ENCODE measurements at regions not wholly inside any gene's neighbourhood (a gene's known extent, or its start where the extent isn't known, plus 50 kb on each side); places are given as distances from the start of the nearest gene placed in this dataset.
"Not testable (repeated sequence)": the region's sequence is repeated elsewhere in the genome, so short reads cannot be mapped to it uniquely, and the experiment has no call there.

- peak; percentile 77 for DNase-seq
Observed at GRCh38 chr15:81056304-81056703, 55.6 kb downstream of the TLNRD1 start.

DNA sequence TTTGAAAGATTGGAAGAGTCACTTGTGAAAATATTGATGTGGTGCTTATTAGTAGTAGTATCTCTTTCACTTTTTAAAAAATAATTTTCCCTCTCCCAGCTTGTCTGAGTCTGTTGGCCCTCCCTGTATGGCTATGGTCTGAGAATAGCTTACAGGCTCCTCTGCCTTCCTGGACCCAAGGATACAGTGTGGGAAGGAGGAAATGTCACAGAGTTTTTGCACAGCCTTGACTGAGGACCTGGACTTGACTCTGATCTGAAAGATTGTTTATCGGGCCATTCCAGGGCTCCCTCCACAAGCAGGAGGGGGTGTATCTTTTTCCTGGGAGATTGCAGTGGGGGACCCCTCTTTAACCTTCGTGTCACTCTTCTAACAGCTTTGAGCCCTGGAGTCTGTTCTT, 59.7 kb downstream of the TLNRD1 start:
- no peak for DNase-seq

- DNase-seq, result no peak
Observed at GRCh38 chr15:81060907-81061306, 60.2 kb downstream of the TLNRD1 start.

GRCh38 chr15:81061490-81062253, 60.9 kb downstream of the TLNRD1 start:
- DNase-seq, result no peak

DNA sequence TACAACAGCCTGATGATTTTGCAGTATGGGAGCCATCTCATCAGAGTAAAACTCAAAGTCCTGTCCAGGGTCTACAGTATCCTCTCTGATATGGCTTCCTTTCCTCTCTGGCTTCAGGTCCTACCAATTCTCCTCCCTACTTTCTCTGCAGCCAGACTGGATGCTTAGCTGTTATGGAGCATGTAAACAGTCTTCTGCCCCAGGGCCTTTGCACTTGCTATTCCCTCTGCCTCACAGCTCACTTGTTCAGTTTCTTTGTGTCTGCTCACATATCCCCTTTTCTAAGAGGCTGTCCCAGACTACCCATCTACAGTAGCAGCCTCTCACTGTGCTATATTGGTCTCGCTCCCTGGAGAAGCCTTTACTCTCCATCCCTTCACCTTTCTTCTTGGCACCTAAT, 62.2 kb downstream of the TLNRD1 start:
- no peak for DNase-seq

DNA sequence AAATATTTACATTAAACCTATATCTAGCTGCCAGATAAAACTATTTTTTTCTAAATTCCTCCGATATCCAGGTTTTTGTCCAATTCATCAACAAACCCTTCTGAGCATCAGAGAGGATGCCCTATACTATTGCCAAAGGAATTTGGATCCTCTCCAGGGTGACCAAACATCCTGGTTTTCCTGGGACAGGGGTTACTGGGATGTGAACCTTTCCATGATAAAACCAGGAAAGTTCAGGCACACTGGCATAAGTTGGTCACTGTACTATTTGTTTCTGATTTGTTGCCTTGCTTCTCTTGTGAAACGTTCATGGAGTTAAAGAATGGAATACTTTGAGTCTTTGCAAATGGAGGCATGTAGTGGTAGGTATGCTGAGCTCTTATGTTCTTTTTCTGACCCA, 63.5 kb downstream of the TLNRD1 start:
- DNase-seq, result no peak

DNA sequence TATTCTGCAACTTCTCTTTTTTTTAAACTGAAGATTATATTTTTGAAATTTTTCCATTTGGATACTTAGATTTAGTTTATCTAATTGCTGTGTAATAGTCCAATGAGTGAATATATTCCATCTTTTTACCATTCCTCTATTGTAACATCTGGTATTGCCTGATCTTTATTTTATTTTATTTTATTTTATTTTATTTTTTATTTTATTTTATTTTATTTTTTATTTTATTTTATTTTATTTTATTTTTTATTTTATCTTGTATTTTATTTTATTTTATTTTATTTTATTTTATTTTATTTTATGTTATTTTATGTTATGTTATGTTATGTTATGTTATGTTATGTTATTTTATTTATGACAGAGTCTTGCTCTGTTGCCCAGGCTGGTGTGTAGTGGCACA, 66.5 kb upstream of the CFAP161 start:
- not testable (repeated sequence) for DNase-seq

GRCh38 chr15:81068516-81068915, 65.6 kb upstream of the CFAP161 start:
- DNase-seq, result no peak

DNA sequence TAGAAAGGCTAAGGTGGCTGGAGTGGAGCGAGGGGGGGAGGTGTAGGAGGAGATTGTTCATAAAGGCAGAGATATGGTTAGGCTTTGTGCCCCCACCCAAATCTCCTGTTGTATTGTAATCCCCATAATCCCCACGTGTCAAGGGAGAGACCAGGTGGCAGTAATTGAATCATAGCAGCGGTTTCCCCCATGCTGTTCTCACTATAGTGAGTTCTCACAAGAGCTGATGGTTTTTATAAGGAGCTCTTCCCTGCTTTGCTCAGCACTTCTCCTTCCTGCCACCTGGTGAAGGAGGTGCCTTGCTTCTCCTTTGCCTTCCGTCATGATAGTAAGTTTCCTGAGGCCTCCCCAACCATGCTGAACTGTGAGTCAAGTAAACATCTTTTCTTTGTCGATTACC, 64.7 kb upstream of the CFAP161 start:
- no peak for DNase-seq

- DNase-seq, result no peak
Observed at GRCh38 chr15:81069909-81070308, 64.2 kb upstream of the CFAP161 start.

DNA sequence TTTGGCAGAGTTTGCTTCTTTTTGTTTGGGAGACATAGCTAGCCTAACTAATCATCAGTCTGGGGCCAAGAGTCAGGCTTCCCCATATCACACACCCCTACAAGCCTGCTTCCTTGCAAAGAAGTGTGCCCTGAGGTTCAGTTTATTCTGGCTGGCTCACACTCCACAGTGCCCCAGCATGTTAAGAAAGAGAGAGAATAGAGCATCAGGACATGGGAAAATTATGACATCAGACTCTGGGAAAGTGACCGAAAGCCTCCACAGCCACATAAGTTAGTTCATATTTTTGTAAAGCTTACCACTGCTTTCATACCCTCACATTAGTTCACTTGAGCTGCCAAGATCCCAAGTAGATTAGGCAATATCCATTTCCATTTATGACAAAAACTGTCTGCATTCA, 63.0 kb upstream of the CFAP161 start:
- DNase-seq, result no peak

- DNase-seq, result no peak
Observed at GRCh38 chr15:81071705-81072104, 62.4 kb upstream of the CFAP161 start.

DNA sequence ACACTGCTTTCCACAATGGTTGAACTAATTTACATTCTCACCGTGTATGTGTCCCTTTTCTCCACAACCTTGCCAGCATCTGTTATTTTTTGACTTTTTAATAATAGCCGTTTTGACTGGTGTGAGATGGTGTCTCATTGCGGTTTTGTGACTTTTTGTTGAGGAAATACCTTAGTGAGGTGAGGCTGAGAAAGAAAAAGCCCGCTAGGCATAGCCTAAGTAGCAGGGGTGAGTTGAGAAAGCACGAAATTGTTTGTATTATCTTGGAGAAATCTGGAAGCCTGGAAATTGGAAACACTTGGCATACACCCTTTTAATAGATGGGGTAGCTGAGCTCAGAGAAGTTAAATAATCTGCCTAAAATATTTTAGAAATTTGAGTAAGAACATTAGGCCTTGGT, 61.5 kb upstream of the CFAP161 start:
- no peak for DNase-seq

DNA sequence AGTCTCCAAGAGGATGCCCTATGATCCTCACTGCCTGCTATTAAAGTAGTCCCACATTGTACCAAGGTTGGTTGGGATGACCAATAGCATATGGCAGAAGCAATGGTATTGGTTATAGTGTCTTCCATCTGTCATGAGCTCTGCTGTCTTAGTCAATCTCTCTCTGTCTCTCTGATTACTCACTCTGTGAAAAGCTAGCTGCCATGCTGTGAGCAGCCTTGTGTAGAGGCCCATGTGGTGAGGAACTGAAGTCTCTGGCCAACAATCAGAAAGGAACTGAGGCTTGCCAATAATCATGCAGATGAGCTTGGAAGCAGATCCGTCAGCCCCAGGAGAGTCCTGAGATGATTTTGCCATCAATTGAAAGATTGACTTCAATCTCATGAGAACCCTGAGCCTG, 60.3 kb upstream of the CFAP161 start:
- DNase-seq, result no peak

- DNase-seq, result no peak
Observed at GRCh38 chr15:81074773-81075172, 59.3 kb upstream of the CFAP161 start.

DNA sequence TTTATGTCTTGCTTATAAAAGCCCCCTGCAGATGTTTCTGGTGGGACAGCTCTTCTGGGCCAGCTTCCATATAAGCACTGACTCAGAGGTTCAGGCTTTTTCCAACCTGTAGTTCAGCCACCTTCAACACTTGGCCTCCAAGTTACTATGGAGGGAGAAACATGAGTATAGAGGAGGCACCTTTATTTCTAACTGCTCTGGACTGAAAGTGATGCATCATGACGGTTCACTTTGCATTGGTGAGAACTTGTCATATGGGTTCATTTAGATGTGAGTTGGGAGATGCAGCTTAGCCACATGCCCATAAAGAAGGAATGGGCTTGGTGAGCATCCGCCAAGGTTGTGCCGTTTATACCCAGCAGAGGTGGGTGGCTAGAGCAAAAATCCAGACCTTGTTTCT, 58.8 kb upstream of the CFAP161 start:
- no peak for DNase-seq

- DNase-seq, result no peak
Observed at GRCh38 chr15:81080996-81081395, 53.1 kb upstream of the CFAP161 start.

- DNase-seq, result no peak
Observed at GRCh38 chr15:81083201-81083600, 50.9 kb upstream of the CFAP161 start.

Data from hematopoietic multipotent progenitor cell treated with erythropoietin and hydrocortisone succinate and interleukin-3 and kit ligand, for 4 days (in vitro differentiated cells).